ENCODE measurements at regions not wholly inside any gene's neighbourhood (a gene's known extent, or its start where the extent isn't known, plus 50 kb on each side); places are given as distances from the start of the nearest gene placed in this dataset.
A peak's percentile ranks its signal among the peaks of the same experiment; 100 is the strongest.

DNA sequence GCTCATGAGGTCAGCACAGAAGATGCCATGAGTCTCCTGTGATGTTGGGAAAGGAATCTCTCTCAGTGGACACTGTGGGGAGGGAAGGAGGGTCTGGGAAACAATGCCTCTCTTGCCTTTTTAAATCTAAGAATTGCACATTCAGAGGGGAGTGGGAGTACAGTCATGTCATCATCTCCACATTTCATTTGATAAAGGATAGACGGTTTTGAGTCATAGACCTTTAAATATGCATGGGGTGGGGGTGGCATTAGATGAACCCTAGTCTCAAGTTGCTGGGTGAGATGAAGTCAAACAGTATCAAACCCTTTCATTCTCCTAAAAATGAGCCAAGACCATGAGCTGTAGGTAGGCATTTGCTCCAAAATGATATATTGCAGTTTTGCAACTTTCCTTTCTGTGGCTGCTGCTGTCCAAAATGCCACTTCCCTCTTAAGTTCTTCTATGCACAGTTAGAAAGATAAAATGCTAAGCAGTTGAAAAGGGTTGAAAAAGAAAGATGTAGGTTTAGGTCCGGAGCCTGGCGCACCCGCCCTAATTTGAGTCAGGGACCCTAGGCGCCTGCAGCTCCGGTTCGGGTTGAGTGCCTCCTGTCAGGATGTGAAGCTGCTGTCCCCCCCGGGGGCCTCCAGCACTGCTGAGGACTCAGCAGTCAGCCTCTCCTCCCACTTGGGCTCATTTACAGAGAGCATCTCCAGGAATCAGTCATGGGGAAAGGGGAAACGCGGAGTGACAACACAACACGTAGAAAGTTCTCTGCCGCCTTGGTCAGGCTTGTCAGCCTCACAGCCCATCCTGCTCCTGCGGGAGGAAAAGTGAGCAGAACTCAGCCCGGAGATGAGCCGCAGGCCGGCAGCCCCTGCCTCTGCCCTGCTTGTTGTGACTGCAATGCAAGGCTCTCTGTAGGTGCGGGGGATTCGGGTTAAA, 479.3 kb upstream of the RUNX1 start:
- Histone ChIP-seq H3K4me1 (ENCODE audit: control insufficient read depth, insufficient read depth, low read length) (no peaks in the 10 kb centered on the region), H3K4me3 (ENCODE audit: low read depth, low read length) (no peak overlapping the region), H3K27ac (ENCODE audit: extremely low read depth, low read depth, low read length) (no peak overlapping the region), H3K9me3 (ENCODE audit: control insufficient read depth, insufficient read depth, low read depth, low read length) (no peaks in the 10 kb centered on the region), H3K36me3 (ENCODE audit: control insufficient read depth in 2 of 2, insufficient read depth in 1 of 2, low read length in 2 of 2) (no peaks in the 10 kb centered on the region)
- CTCF ChIA-PET, result no interaction called here
- TF ChIP-seq ZIC2 (tag by site-specific recombination; IDR thresholded peaks at IDR 0.05), result 0 out of 2 replicates have a peak, but pooled peaks have one; percentile 7
- no peak for TF ChIP-seq ZNF155 (tag by site-specific recombination; IDR thresholded peaks at IDR 0.05)
- POLR2A ChIA-PET, result no interaction called here

DNA sequence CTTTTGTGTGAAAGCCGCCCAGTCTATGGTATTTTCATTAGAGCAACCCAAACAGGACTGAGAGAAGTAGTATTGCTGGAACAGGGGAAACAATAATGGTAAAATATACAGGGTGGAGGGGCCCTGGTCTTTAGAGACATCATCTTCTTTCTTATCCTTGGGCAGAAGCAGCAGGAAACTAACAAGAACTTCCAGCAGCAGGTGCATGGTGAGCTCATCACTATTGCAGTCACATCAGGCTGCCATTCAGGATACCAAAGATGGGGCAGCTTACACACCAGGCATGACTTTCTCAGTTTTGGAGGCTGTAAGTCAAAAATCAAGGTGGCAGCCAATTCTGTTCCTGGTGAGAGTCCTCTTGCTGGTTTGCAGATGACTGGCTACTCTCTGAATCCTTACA, 478.3 kb upstream of the RUNX1 start:
- CTCF ChIA-PET, result no interaction called here
- H3K36me3 ChIP-seq (ENCODE audit: control insufficient read depth in 2 of 2, insufficient read depth in 1 of 2, low read length in 2 of 2), result no peaks in the 10 kb centered on the region
- H3K4me3 ChIP-seq (ENCODE audit: low read depth, low read length), result no peak overlapping the region
- H3K9me3 ChIP-seq (ENCODE audit: control insufficient read depth, insufficient read depth, low read depth, low read length), result no peaks in the 10 kb centered on the region
- POLR2A ChIA-PET, result no interaction called here
- no peak overlapping the region for H3K27ac ChIP-seq (ENCODE audit: extremely low read depth, low read depth, low read length)
- H3K4me1 ChIP-seq (ENCODE audit: control insufficient read depth, insufficient read depth, low read length), result no peaks in the 10 kb centered on the region
- TF ChIP-seq ZBTB7A (tag by site-specific recombination; IDR thresholded peaks at IDR 0.05; ENCODE audit: low read depth), result no peak
- peak; percentile 92 for TF ChIP-seq ZNF677 (tag by site-specific recombination; IDR thresholded peaks at IDR 0.05)

DNA sequence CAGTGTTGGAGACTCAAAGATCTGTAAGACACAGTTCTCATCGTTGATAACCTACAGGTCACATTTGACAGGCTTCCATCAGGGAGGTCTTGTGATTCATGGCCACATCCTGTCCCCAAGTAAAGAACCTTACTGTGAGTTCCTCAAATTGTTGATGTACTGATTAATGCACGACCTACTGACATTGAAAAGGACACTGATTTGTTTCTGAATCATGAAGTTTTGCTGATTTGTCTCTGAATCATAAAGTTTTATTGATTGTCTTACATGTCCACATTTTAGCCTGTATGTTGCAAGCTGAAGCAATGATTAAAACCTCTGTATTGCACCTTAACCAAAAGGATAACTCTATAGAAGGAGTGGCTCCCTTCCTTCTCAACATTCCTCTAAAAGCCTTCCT, 476.3 kb upstream of the RUNX1 start:
- Histone ChIP-seq H3K9me3 (ENCODE audit: control insufficient read depth, insufficient read depth, low read depth, low read length) (no peaks in the 10 kb centered on the region), H3K4me3 (ENCODE audit: low read depth, low read length) (no peak overlapping the region), H3K4me1 (ENCODE audit: control insufficient read depth, insufficient read depth, low read length) (no peaks in the 10 kb centered on the region), H3K27ac (ENCODE audit: extremely low read depth, low read depth, low read length) (no peak overlapping the region), H3K36me3 (ENCODE audit: control insufficient read depth in 2 of 2, insufficient read depth in 1 of 2, low read length in 2 of 2) (no peaks in the 10 kb centered on the region)
- ChIA-PET POLR2A (no interaction called here), CTCF (no interaction called here)
- TF ChIP-seq, protein P1, sequence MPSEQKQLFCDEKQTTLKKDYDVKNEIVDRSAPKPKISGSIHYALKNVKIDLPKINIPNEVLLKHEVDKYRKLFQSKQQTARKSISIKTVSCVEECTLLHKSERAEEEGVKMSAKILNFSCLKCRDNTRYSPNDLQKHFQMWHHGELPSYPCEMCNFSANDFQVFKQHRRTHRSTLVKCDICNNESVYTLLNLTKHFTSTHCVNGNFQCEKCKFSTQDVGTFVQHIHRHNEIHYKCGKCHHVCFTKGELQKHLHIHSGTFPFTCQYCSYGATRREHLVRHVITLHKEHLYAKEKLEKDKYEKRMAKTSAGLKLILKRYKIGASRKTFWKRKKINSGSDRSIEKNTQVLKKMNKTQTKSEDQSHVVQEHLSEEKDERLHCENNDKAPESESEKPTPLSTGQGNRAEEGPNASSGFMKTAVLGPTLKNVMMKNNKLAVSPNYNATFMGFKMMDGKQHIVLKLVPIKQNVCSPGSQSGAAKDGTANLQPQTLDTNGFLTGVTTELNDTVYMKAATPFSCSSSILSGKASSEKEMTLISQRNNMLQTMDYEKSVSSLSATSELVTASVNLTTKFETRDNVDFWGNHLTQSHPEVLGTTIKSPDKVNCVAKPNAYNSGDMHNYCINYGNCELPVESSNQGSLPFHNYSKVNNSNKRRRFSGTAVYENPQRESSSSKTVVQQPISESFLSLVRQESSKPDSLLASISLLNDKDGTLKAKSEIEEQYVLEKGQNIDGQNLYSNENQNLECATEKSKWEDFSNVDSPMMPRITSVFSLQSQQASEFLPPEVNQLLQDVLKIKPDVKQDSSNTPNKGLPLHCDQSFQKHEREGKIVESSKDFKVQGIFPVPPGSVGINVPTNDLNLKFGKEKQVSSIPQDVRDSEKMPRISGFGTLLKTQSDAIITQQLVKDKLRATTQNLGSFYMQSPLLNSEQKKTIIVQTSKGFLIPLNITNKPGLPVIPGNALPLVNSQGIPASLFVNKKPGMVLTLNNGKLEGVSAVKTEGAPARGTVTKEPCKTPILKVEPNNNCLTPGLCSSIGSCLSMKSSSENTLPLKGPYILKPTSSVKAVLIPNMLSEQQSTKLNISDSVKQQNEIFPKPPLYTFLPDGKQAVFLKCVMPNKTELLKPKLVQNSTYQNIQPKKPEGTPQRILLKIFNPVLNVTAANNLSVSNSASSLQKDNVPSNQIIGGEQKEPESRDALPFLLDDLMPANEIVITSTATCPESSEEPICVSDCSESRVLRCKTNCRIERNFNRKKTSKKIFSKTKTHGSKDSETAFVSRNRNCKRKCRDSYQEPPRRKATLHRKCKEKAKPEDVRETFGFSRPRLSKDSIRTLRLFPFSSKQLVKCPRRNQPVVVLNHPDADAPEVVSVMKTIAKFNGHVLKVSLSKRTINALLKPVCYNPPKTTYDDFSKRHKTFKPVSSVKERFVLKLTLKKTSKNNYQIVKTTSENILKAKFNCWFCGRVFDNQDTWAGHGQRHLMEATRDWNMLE (tag by site-specific recombination; conservative IDR thresholded peaks at IDR 0.05; ENCODE audit: low read depth), result no peak
- TF ChIP-seq, protein P2, sequence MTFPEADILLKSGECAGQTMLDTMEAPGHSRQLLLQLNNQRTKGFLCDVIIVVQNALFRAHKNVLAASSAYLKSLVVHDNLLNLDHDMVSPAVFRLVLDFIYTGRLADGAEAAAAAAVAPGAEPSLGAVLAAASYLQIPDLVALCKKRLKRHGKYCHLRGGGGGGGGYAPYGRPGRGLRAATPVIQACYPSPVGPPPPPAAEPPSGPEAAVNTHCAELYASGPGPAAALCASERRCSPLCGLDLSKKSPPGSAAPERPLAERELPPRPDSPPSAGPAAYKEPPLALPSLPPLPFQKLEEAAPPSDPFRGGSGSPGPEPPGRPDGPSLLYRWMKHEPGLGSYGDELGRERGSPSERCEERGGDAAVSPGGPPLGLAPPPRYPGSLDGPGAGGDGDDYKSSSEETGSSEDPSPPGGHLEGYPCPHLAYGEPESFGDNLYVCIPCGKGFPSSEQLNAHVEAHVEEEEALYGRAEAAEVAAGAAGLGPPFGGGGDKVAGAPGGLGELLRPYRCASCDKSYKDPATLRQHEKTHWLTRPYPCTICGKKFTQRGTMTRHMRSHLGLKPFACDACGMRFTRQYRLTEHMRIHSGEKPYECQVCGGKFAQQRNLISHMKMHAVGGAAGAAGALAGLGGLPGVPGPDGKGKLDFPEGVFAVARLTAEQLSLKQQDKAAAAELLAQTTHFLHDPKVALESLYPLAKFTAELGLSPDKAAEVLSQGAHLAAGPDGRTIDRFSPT (tag by site-specific recombination; IDR thresholded peaks at IDR 0.05), result no peak
- TF ChIP-seq ZBTB7A (tag by site-specific recombination; IDR thresholded peaks at IDR 0.05; ENCODE audit: low read depth) (no peak), KLF8 (tag by site-specific recombination; IDR thresholded peaks at IDR 0.05) (no peak), OVOL3 (tag by site-specific recombination; IDR thresholded peaks at IDR 0.05) (no peak), ZNF521 (tag by site-specific recombination; IDR thresholded peaks at IDR 0.05) (no peak), ZNF555 (tag by site-specific recombination; conservative IDR thresholded peaks at IDR 0.05) (no peak), ZNF600 (tag by site-specific recombination; IDR thresholded peaks at IDR 0.05) (no peak), PRDM1 (tag by site-specific recombination; IDR thresholded peaks at IDR 0.05) (no peak), EGR2 (tag by site-specific recombination; IDR thresholded peaks at IDR 0.05; ENCODE audit: low read depth) (no peak), ZNF624 (tag by site-specific recombination; IDR thresholded peaks at IDR 0.05) (no peak), ZNF311 (tag by site-specific recombination; IDR thresholded peaks at IDR 0.05; ENCODE audit: borderline replicate concordance) (no peak), ZNF23 (tag by site-specific recombination; IDR thresholded peaks at IDR 0.05; ENCODE audit: borderline replicate concordance) (no peak), SP7 (tag by site-specific recombination; IDR thresholded peaks at IDR 0.05) (no peak), SP2 (tag by site-specific recombination; IDR thresholded peaks at IDR 0.05) (no peak)
- TF ChIP-seq, protein P3, sequence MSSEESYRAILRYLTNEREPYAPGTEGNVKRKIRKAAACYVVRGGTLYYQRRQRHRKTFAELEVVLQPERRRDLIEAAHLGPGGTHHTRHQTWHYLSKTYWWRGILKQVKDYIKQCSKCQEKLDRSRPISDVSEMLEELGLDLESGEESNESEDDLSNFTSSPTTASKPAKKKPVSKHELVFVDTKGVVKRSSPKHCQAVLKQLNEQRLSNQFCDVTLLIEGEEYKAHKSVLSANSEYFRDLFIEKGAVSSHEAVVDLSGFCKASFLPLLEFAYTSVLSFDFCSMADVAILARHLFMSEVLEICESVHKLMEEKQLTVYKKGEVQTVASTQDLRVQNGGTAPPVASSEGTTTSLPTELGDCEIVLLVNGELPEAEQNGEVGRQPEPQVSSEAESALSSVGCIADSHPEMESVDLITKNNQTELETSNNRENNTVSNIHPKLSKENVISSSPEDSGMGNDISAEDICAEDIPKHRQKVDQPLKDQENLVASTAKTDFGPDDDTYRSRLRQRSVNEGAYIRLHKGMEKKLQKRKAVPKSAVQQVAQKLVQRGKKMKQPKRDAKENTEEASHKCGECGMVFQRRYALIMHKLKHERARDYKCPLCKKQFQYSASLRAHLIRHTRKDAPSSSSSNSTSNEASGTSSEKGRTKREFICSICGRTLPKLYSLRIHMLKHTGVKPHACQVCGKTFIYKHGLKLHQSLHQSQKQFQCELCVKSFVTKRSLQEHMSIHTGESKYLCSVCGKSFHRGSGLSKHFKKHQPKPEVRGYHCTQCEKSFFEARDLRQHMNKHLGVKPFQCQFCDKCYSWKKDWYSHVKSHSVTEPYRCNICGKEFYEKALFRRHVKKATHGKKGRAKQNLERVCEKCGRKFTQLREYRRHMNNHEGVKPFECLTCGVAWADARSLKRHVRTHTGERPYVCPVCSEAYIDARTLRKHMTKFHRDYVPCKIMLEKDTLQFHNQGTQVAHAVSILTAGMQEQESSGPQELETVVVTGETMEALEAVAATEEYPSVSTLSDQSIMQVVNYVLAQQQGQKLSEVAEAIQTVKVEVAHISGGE (tag by site-specific recombination; conservative IDR thresholded peaks at IDR 0.05; ENCODE audit: low read depth), result no peak

All from HEK293 (cell line).